ENCODE measurements at regions not wholly inside any gene's neighbourhood (a gene's known extent, or its start where the extent isn't known, plus 50 kb on each side); places are given as distances from the start of the nearest gene placed in this dataset.

DNA sequence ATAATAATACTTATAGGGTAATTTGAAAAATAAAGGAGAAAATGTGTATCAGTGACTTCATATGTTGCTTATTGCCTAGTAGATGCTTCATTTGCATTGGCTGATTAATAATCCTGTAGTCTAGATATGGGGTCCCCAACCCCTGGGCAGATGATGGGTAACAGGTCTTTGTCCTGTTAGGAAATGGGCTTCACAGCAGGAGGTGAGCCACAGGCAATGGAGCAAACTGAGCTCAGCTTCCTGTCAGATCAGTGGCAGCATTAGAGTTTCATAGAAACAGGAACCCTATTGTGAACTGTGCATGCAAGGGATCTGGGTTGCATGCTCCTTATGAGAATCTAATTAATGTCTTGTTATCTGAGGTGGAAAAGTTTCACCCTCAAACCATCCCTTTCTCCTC is 1049.5 kb upstream of the EPHA7 start:
- H3K9ac ChIP-seq (ENCODE audit: control insufficient read depth, extremely low read depth, insufficient read depth, low read length): no peak overlapping the region
- no peaks in the 10 kb centered on the region for H4K20me1 ChIP-seq (ENCODE audit: control insufficient read depth, extremely low read depth, insufficient read depth, low read length)
- dilution Hi-C loops (cut with MboI; ENCODE audit: extremely low pct_ligation_motif_present, low sequenced_read_pairs): no loop called here
- H3K9me3 ChIP-seq (ENCODE audit: control insufficient read depth, low read depth, low read length): no peaks in the 10 kb centered on the region
- H3K27ac ChIP-seq (ENCODE audit: control insufficient read depth, insufficient read depth, low read length): no peak overlapping the region
- no peak overlapping the region for H3K4me3 ChIP-seq (ENCODE audit: control insufficient read depth in 2 of 3, extremely low read depth in 1 of 3, insufficient read depth in 2 of 3, low read depth in 1 of 3, low read length in 3 of 3)
- H3K9me1 ChIP-seq (ENCODE audit: control insufficient read depth, extremely low read depth, insufficient read depth, low read length): no peaks in the 10 kb centered on the region
- no peaks in the 10 kb centered on the region for H3K4me1 ChIP-seq (ENCODE audit: control insufficient read depth, extremely low read depth, insufficient read depth, low read length)
- no peak for FAIRE-seq
- H2AFZ ChIP-seq (ENCODE audit: control insufficient read depth, low read length): no peak overlapping the region
- H3K4me2 ChIP-seq (ENCODE audit: control insufficient read depth, extremely low read depth, insufficient read depth, low read depth, low read length): no peak overlapping the region
- H3K79me2 ChIP-seq (ENCODE audit: control insufficient read depth, insufficient read depth, low read length): no peaks in the 10 kb centered on the region
- TF ChIP-seq EZH2 (IDR thresholded peaks at IDR 0.05; ENCODE audit: low read length): no peak
- TF ChIP-seq, protein P1, sequence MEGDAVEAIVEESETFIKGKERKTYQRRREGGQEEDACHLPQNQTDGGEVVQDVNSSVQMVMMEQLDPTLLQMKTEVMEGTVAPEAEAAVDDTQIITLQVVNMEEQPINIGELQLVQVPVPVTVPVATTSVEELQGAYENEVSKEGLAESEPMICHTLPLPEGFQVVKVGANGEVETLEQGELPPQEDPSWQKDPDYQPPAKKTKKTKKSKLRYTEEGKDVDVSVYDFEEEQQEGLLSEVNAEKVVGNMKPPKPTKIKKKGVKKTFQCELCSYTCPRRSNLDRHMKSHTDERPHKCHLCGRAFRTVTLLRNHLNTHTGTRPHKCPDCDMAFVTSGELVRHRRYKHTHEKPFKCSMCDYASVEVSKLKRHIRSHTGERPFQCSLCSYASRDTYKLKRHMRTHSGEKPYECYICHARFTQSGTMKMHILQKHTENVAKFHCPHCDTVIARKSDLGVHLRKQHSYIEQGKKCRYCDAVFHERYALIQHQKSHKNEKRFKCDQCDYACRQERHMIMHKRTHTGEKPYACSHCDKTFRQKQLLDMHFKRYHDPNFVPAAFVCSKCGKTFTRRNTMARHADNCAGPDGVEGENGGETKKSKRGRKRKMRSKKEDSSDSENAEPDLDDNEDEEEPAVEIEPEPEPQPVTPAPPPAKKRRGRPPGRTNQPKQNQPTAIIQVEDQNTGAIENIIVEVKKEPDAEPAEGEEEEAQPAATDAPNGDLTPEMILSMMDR (optimal IDR thresholded peaks at IDR 0.05 in 1 of 3, IDR thresholded peaks at IDR 0.05 in 1 of 3, conservative IDR thresholded peaks at IDR 0.05 in 1 of 3; ENCODE audit: extremely low read depth in 1 of 3, insufficient read depth in 2 of 3, low read length in 3 of 3): no peak
- H3K27me3 ChIP-seq (ENCODE audit: control insufficient read depth, extremely low read depth, insufficient read depth, low read length): no peaks in the 10 kb centered on the region
- DNase-seq (ENCODE audit: low read depth, low spot score): no peak
- no peaks in the 10 kb centered on the region for H3K36me3 ChIP-seq (ENCODE audit: control insufficient read depth in 2 of 2, extremely low read depth in 1 of 2, insufficient read depth in 2 of 2, low read length in 2 of 2)

DNA sequence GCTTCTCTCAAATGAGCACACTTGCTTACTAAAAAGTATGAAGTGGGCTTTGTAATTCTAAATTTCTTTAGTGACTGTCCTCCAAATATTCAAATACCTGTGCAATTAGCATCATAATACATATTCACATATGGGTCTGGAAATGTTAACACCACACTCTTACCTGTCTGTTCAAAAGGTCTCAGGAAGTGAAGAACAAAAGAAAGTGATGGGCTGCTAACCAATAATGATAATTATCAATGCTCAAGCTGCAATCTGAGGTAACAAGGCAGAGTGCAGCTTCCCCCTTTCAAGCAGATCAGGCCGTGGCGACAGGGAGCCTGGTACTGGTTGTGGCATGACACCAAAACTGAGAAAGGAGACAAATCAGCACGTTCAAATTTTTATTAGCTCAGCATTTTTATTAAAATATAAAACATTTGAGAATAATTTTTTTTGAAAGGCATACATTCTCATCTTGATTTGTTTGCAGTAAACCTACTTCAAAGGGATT is 1044.7 kb upstream of the EPHA7 start:
- H3K4me1 ChIP-seq (ENCODE audit: control insufficient read depth, extremely low read depth, insufficient read depth, low read length): no peaks in the 10 kb centered on the region
- no peaks in the 10 kb centered on the region for H4K20me1 ChIP-seq (ENCODE audit: control insufficient read depth, extremely low read depth, insufficient read depth, low read length)
- no peak overlapping the region for H2AFZ ChIP-seq (ENCODE audit: control insufficient read depth, low read length)
- no peak overlapping the region for H3K27ac ChIP-seq (ENCODE audit: control insufficient read depth, insufficient read depth, low read length)
- DNase-seq (ENCODE audit: low read depth, low spot score): no peak
- no peaks in the 10 kb centered on the region for H3K9me3 ChIP-seq (ENCODE audit: control insufficient read depth, low read depth, low read length)
- no peaks in the 10 kb centered on the region for H3K27me3 ChIP-seq (ENCODE audit: control insufficient read depth, extremely low read depth, insufficient read depth, low read length)
- H3K4me3 ChIP-seq (ENCODE audit: control insufficient read depth in 2 of 3, extremely low read depth in 1 of 3, insufficient read depth in 2 of 3, low read depth in 1 of 3, low read length in 3 of 3): no peak overlapping the region
- no peak for FAIRE-seq
- no peak overlapping the region for H3K9ac ChIP-seq (ENCODE audit: control insufficient read depth, extremely low read depth, insufficient read depth, low read length)
- no peak for TF ChIP-seq EZH2 (IDR thresholded peaks at IDR 0.05; ENCODE audit: low read length)
- TF ChIP-seq, protein P1 (optimal IDR thresholded peaks at IDR 0.05 in 1 of 3, IDR thresholded peaks at IDR 0.05 in 1 of 3, conservative IDR thresholded peaks at IDR 0.05 in 1 of 3; ENCODE audit: extremely low read depth in 1 of 3, insufficient read depth in 2 of 3, low read length in 3 of 3): no peak
- H3K9me1 ChIP-seq (ENCODE audit: control insufficient read depth, extremely low read depth, insufficient read depth, low read length): no peaks in the 10 kb centered on the region
- no peak overlapping the region for H3K4me2 ChIP-seq (ENCODE audit: control insufficient read depth, extremely low read depth, insufficient read depth, low read depth, low read length)
- dilution Hi-C loops (cut with MboI; ENCODE audit: extremely low pct_ligation_motif_present, low sequenced_read_pairs): no loop called here
- H3K36me3 ChIP-seq (ENCODE audit: control insufficient read depth in 2 of 2, extremely low read depth in 1 of 2, insufficient read depth in 2 of 2, low read length in 2 of 2): no peaks in the 10 kb centered on the region
- no peaks in the 10 kb centered on the region for H3K79me2 ChIP-seq (ENCODE audit: control insufficient read depth, insufficient read depth, low read length)
